T-cell (primary cell): ENCODE measurements at regions not wholly inside any gene's neighbourhood (a gene's known extent, or its start where the extent isn't known, plus 50 kb on each side); places are given as distances from the start of the nearest gene placed in this dataset.

Experiments
- ATAC-seq, 4 experiments: fragments of 200-7000 bp in 3 of 4; fragments of 150-1000 bp in 1 of 4; cut with Tn5 transposase; replicated peaks in 1 of 4; 1 replicate in 3 of 4; 2 replicates in 1 of 4; pipeline ENCODE4 v1.10.0; 2021; ENCODE audit warnings: moderate library complexity in 3 of 4, mild to moderate bottlenecking in 2 of 4, moderate number of reproducible peaks in 1 of 4
- CTCF ChIA-PET, 2 donors: fragments of 300-600 bp; sonication (Branson Sonifier 250); formaldehyde crosslinking; loops; one replicate each; lab custom pipeline; 2022; ENCODE audit warnings: antibody characterized with exemption in 2 of 2; lab: Charles Lee
- POLR2A ChIA-PET, 2 donors: fragments of 300-600 bp; sonication (Branson Sonifier 250); formaldehyde crosslinking; loops; one replicate each; lab custom pipeline; 2022; ENCODE audit warnings: antibody characterized with exemption in 2 of 2; lab: Charles Lee
- DNase-seq, 35 experiments: peaks; one replicate each; pipeline versions ENCODE4 v3.0.0 to v3.0.0-alpha.2; 2013 to 2023
- H3K27ac ChIP-seq: one replicate; pipeline ENCODE4 v1.5.1; 2013; ENCODE audit warnings: low read length
- H3K27me3 ChIP-seq, 2 experiments: replicated peaks in 1 of 2; 1 replicate in 1 of 2; 2 replicates in 1 of 2; pipeline versions ENCODE4 v1.6.1 to v1.7.0; 2013; ENCODE audit warnings: low read length in 1 of 2, mixed read lengths in 1 of 2; ENCODE audit not compliant: control insufficient read depth in 2 of 2, insufficient read depth in 2 of 2; ENCODE audit errors: extremely low read depth in 1 of 2
- H3K36me3 ChIP-seq, 2 donors: 1 replicate in 1 of 2; 2 replicates in 1 of 2; pipeline versions ENCODE4 v1.6.1 to v1.7.0; 2013; ENCODE audit warnings: low read length in 1 of 2; ENCODE audit not compliant: control insufficient read depth in 2 of 2, insufficient read depth in 1 of 2; ENCODE audit errors: extremely low read depth in 1 of 2
- H3K4me1 ChIP-seq, 2 experiments: 1 replicate in 1 of 2; 2 replicates in 1 of 2; pipeline versions ENCODE4 v1.6.1 to v1.7.0; 2013; ENCODE audit warnings: low read length in 2 of 2, mixed read lengths in 1 of 2; ENCODE audit not compliant: insufficient read depth in 2 of 2, control insufficient read depth in 1 of 2; ENCODE audit errors: extremely low read depth in 1 of 2
- H3K4me3 ChIP-seq, 2 donors: 1 replicate in 1 of 2; 2 replicates in 1 of 2; pipeline versions ENCODE4 v1.5.1 to v1.7.0; 2013; ENCODE audit warnings: mild to moderate bottlenecking in 2 of 2, low read length in 1 of 2, moderate library complexity in 1 of 2; ENCODE audit not compliant: control insufficient read depth in 1 of 2; ENCODE audit errors: extremely low read depth in 1 of 2
- H3K9me3 ChIP-seq: 2 replicates; pipeline ENCODE4 v1.7.0; 2013
- H3K27ac Mint-ChIP-seq, 2 donors: one replicate each; pipeline ENCODE4 v1.8.0; 2020 to 2021; ENCODE audit warnings: mild to moderate bottlenecking in 2 of 2, mixed read lengths in 2 of 2
- H3K27me3 Mint-ChIP-seq, 2 donors: one replicate each; pipeline ENCODE4 v1.8.0; 2021 to 2022; ENCODE audit warnings: mixed read lengths in 2 of 2
- H3K36me3 Mint-ChIP-seq: one replicate; pipeline ENCODE4 v1.8.0; 2021; ENCODE audit warnings: mixed read lengths
- H3K4me1 Mint-ChIP-seq, 3 donors: one replicate each; pipeline ENCODE4 v1.8.0; 2020 to 2022; ENCODE audit warnings: mixed read lengths in 3 of 3, mild to moderate bottlenecking in 1 of 3
- H3K4me3 Mint-ChIP-seq, 3 donors: one replicate each; pipeline ENCODE4 v1.8.0; 2020 to 2022; ENCODE audit warnings: mild to moderate bottlenecking in 3 of 3, mixed read lengths in 3 of 3, moderate library complexity in 3 of 3
- H3K9me3 Mint-ChIP-seq, 3 donors: one replicate each; pipeline ENCODE4 v1.8.0; 2020 to 2022; ENCODE audit warnings: mixed read lengths in 3 of 3
- WGBS: methylation state at CpG from one replicate; pipeline ENCODE4 v1.1.5; 2013; ENCODE audit warnings: missing lambda C conversion rate; ENCODE audit not compliant: insufficient coverage; 5-methylcytosine and 5-hydroxymethylcytosine counted together

- Mint-ChIP-seq H3K4me3 (no peak overlapping the region), H3K36me3 (no peaks in the 10 kb centered on the region), H3K27me3 (peaks cover 4% of the 10 kb centered on the region in 2 donors), H3K27ac (no peak overlapping the region), H3K4me1 (peaks cover 23 to 40% (median 37%) of the 10 kb centered on the region in 3 donors), H3K9me3 (no peaks in the 10 kb centered on the region)
- ATAC-seq (no peak), DNase-seq (no peak)
- ChIA-PET POLR2A (no interaction called here), CTCF (no interaction called here)
- H3K9me3 ChIP-seq, result no peaks in the 10 kb centered on the region
- peaks cover 13 to 17% of the 10 kb centered on the region in 2 experiments for H3K4me1 ChIP-seq
- H3K27ac ChIP-seq, result no peak overlapping the region
- no peaks in the 10 kb centered on the region for H3K36me3 ChIP-seq
- no peak overlapping the region for H3K4me3 ChIP-seq
- 100% methylated on average over 3 of the region's 3 CpGs for WGBS
- no peaks in the 10 kb centered on the region for H3K27me3 ChIP-seq
Observed at GRCh38 chr5:82360022-82360421, 81.9 kb upstream of the RPS23 start.

- Mint-ChIP-seq H3K9me3 (no peaks in the 10 kb centered on the region), H3K27me3 (peaks cover 4% of the 10 kb centered on the region in 2 donors), H3K4me1 (peaks cover 23 to 41% (median 38%) of the 10 kb centered on the region in 3 donors), H3K4me3 (no peak overlapping the region), H3K36me3 (no peaks in the 10 kb centered on the region), H3K27ac (peak overlapping the region in 1 of 2 donors; percentile 55)
- WGBS, result 100% methylated on average over 1 of the region's 3 CpGs
- CTCF ChIA-PET, result interaction anchor here (0.6 to 1.1 kb wide), 3 partner anchors 9 to 1166 kb away, joined by 3 to 5 read pairs (median 3); no protein-coding TSS in a partner anchor
- Histone ChIP-seq H3K27me3 (no peaks in the 10 kb centered on the region), H3K36me3 (no peaks in the 10 kb centered on the region), H3K9me3 (no peaks in the 10 kb centered on the region), H3K4me3 (no peak overlapping the region), H3K27ac (no peak overlapping the region), H3K4me1 (peaks cover 13 to 17% of the 10 kb centered on the region in 2 experiments)
- DNase-seq, result no peak
- ATAC-seq, result no peak
- POLR2A ChIA-PET, result no interaction called here
Observed at GRCh38 chr5:82359272-82359671, 81.1 kb upstream of the RPS23 start.

- no peaks in the 10 kb centered on the region for H3K9me3 Mint-ChIP-seq
- ATAC-seq (no peak), DNase-seq (no peak)
- POLR2A ChIA-PET, result interaction anchor here in 1 of 2 donors (0.5 kb wide), 1 partner anchor 1752 kb away, joined by 3 read pairs; no protein-coding TSS in a partner anchor
- H3K4me3 ChIP-seq, result no peak overlapping the region
- H3K36me3 Mint-ChIP-seq, result no peaks in the 10 kb centered on the region
- peaks cover 3 to 4% of the 10 kb centered on the region in 2 donors for H3K27me3 Mint-ChIP-seq
- H3K36me3 ChIP-seq, result no peaks in the 10 kb centered on the region
- WGBS, result 100% methylated on average over 1 of the region's 2 CpGs
- peaks cover 23 to 43% (median 41%) of the 10 kb centered on the region in 3 donors for H3K4me1 Mint-ChIP-seq
- peak overlapping the region in 1 of 3 donors; percentile 61 for H3K4me3 Mint-ChIP-seq
- H3K27me3 ChIP-seq, result no peaks in the 10 kb centered on the region
- peaks cover 13 to 17% of the 10 kb centered on the region in 2 experiments for H3K4me1 ChIP-seq
- H3K27ac ChIP-seq, result peak overlapping the region; percentile 79
- no peaks in the 10 kb centered on the region for H3K9me3 ChIP-seq
- H3K27ac Mint-ChIP-seq, result peak overlapping the region; percentile 91 to 97
- CTCF ChIA-PET, result interaction anchor here (1.0 to 1.1 kb wide), 2 partner anchors 8 to 10 kb away, joined by 3 read pairs; no protein-coding TSS in a partner anchor
Observed at GRCh38 chr5:82358457-82358856, 80.3 kb upstream of the RPS23 start.

- peak overlapping the region in 1 of 2 donors; percentile 30 for H3K4me3 ChIP-seq
- CTCF ChIA-PET, result interaction anchor here in 1 of 2 donors (0.6 kb wide), 1 partner anchor 99 kb away, joined by 3 read pairs; no protein-coding TSS in a partner anchor
Observed at GRCh38 chr5:82356808-82357671, 78.9 kb upstream of the RPS23 start.

GRCh38 chr5:82356021-82356420 is 77.9 kb upstream of the RPS23 start:
- H3K9me3 ChIP-seq, result no peaks in the 10 kb centered on the region
- H3K36me3 ChIP-seq, result no peaks in the 10 kb centered on the region
- no peak overlapping the region for H3K4me3 Mint-ChIP-seq
- no peaks in the 10 kb centered on the region for H3K27me3 ChIP-seq
- ChIA-PET POLR2A (no interaction called here), CTCF (no interaction called here)
- H3K27me3 Mint-ChIP-seq, result no peaks in the 10 kb centered on the region
- DNase-seq (no peak), ATAC-seq (no peak)
- WGBS, result 100% methylated on average over 3 of the region's 4 CpGs
- H3K4me1 ChIP-seq, result peaks cover 13 to 17% of the 10 kb centered on the region in 2 experiments
- no peaks in the 10 kb centered on the region for H3K36me3 Mint-ChIP-seq
- no peaks in the 10 kb centered on the region for H3K9me3 Mint-ChIP-seq
- peaks cover 30 to 47% (median 46%) of the 10 kb centered on the region in 3 donors for H3K4me1 Mint-ChIP-seq
- H3K4me3 ChIP-seq, result no peak overlapping the region
- no peak overlapping the region for H3K27ac ChIP-seq
- H3K27ac Mint-ChIP-seq, result peak overlapping the region in 1 of 2 donors; percentile 5

More at GRCh38 chr5:82356808-82357671, 78.9 kb upstream of the RPS23 start:
- no peaks in the 10 kb centered on the region for H3K36me3 Mint-ChIP-seq
- Histone ChIP-seq H3K36me3 (no peaks in the 10 kb centered on the region), H3K27ac (peak overlapping the region; percentile 79), H3K9me3 (no peaks in the 10 kb centered on the region), H3K27me3 (no peaks in the 10 kb centered on the region), H3K4me1 (peaks cover 13 to 17% of the 10 kb centered on the region in 2 experiments)
- H3K9me3 Mint-ChIP-seq, result no peaks in the 10 kb centered on the region
- peak overlapping the region; percentile 61 to 68 (median 65) for H3K4me3 Mint-ChIP-seq
- peak overlapping the region; percentile 91 to 97 for H3K27ac Mint-ChIP-seq
- H3K4me1 Mint-ChIP-seq, result peaks cover 23 to 45% (median 44%) of the 10 kb centered on the region in 3 donors
- peak; percentile 51 to 87 (median 74) for DNase-seq
- ATAC-seq, result peak; percentile 84 to 89 (median 84)
- no peaks in the 10 kb centered on the region for H3K27me3 Mint-ChIP-seq
- WGBS, result 2% methylated on average over 12 of the region's 14 CpGs
- POLR2A ChIA-PET, result interaction anchor here in 1 of 2 donors (0.5 kb wide), 1 partner anchor 921 kb away, joined by 11 read pairs; no protein-coding TSS in a partner anchor

GRCh38 chr5:82355496-82355895 is 77.3 kb upstream of the RPS23 start:
- H3K36me3 Mint-ChIP-seq, result no peaks in the 10 kb centered on the region
- H3K27me3 Mint-ChIP-seq, result no peaks in the 10 kb centered on the region
- Histone ChIP-seq H3K36me3 (no peaks in the 10 kb centered on the region), H3K27me3 (no peaks in the 10 kb centered on the region), H3K9me3 (no peaks in the 10 kb centered on the region), H3K27ac (no peak overlapping the region), H3K4me3 (no peak overlapping the region), H3K4me1 (peaks cover 13 to 17% of the 10 kb centered on the region in 2 experiments)
- no peak overlapping the region for H3K27ac Mint-ChIP-seq
- ChIA-PET CTCF (interaction anchor here in 1 of 2 donors (0.6 kb wide), 1 partner anchor 1208 kb away, joined by 3 read pairs; no protein-coding TSS in a partner anchor), POLR2A (no interaction called here)
- no peak overlapping the region for H3K4me3 Mint-ChIP-seq
- H3K9me3 Mint-ChIP-seq, result no peaks in the 10 kb centered on the region
- no peak for DNase-seq
- no CpG with 5 or more reads among the region's 2 CpGs for WGBS
- peaks cover 30 to 45% (median 44%) of the 10 kb centered on the region in 3 donors for H3K4me1 Mint-ChIP-seq
- ATAC-seq, result no peak
